Esophagus muscularis mucosa (tissue), 3 donors: ENCODE measurements at regions not wholly inside any gene's neighbourhood (a gene's known extent, or its start where the extent isn't known, plus 50 kb on each side); places are given as distances from the start of the nearest gene placed in this dataset.

Source experiments
- CTCF ChIP-seq, 3 experiments: fragments of 200-600 bp in 2 of 3; fragments of 450-650 bp in 1 of 3; sonication (generic) in 2 of 3; IDR thresholded peaks; one replicate each; pipeline ENCODE4 v1.5.1; 2017 to 2019; ENCODE audit warnings: antibody characterized with exemption in 3 of 3, mild to moderate bottlenecking in 2 of 3, moderate library complexity in 1 of 3
- EP300 ChIP-seq: sonication (generic); formaldehyde crosslinking; IDR thresholded peaks from one replicate; pipeline ENCODE4 v1.6.1; 2017; ENCODE audit warnings: antibody characterized with exemption

- TF ChIP-seq CTCF (IDR thresholded peaks at IDR 0.05) = no peak
- TF ChIP-seq EP300 = no peak
Measured at GRCh38 chr21:27078915-27079314, 112.0 kb upstream of the ADAMTS5 start.
